ENCODE measurements at regions not wholly inside any gene's neighbourhood (a gene's known extent, or its start where the extent isn't known, plus 50 kb on each side); places are given as distances from the start of the nearest gene placed in this dataset.

- DNase-seq (ENCODE audit: low spot score): no peak
These were observed 151.2 kb downstream of the FGF9 start for GRCh38 chr13:21822029-21822428.

- DNase-seq (ENCODE audit: low spot score): no peak
These were observed 152.5 kb downstream of the FGF9 start for GRCh38 chr13:21823416-21823815.

GRCh38 chr13:21823949-21824348 lies 153.1 kb downstream of the FGF9 start:
- no peak for DNase-seq (ENCODE audit: low spot score)

GRCh38 chr13:21825186-21825585 lies 154.3 kb downstream of the FGF9 start:
- no peak for DNase-seq (ENCODE audit: low spot score)

GRCh38 chr13:21825801-21826200 lies 154.9 kb downstream of the FGF9 start:
- DNase-seq (ENCODE audit: low spot score): no peak

GRCh38 chr13:21826214-21827015 lies 155.5 kb downstream of the FGF9 start:
- no peak for DNase-seq (ENCODE audit: low spot score)

GRCh38 chr13:21831654-21832324 lies 160.9 kb downstream of the FGF9 start:
- DNase-seq (ENCODE audit: low spot score): no peak

- no peak for DNase-seq (ENCODE audit: low spot score)
These were observed 163.0 kb downstream of the FGF9 start for GRCh38 chr13:21833921-21834320.

GRCh38 chr13:21834521-21834920 lies 163.6 kb downstream of the FGF9 start:
- DNase-seq (ENCODE audit: low spot score): no peak

- no peak for DNase-seq (ENCODE audit: low spot score)
These were observed 166.4 kb downstream of the FGF9 start for GRCh38 chr13:21837288-21837687.

- DNase-seq (ENCODE audit: low spot score): no peak
These were observed 167.1 kb downstream of the FGF9 start for GRCh38 chr13:21837841-21838551.

- DNase-seq (ENCODE audit: low spot score): no peak
These were observed 175.7 kb downstream of the FGF9 start for GRCh38 chr13:21846605-21847004.

- peak; percentile 6 for DNase-seq (ENCODE audit: low spot score)
These were observed 178.4 kb downstream of the FGF9 start for GRCh38 chr13:21849323-21849722.

GRCh38 chr13:21850013-21851006 lies 179.4 kb downstream of the FGF9 start:
- no peak for DNase-seq (ENCODE audit: low spot score)

- no peak for DNase-seq (ENCODE audit: low spot score)
These were observed 181.2 kb downstream of the FGF9 start for GRCh38 chr13:21852043-21852442.

- no peak for DNase-seq (ENCODE audit: low spot score)
These were observed 182.9 kb downstream of the FGF9 start for GRCh38 chr13:21853779-21854178.

GRCh38 chr13:21868823-21869222 lies 197.9 kb downstream of the FGF9 start:
- no peak for DNase-seq (ENCODE audit: low spot score)

- no peak for DNase-seq (ENCODE audit: low spot score)
These were observed 200.5 kb downstream of the FGF9 start for GRCh38 chr13:21871382-21871781.

- DNase-seq (ENCODE audit: low spot score): no peak
These were observed 201.0 kb downstream of the FGF9 start for GRCh38 chr13:21871919-21872318.

- no peak for DNase-seq (ENCODE audit: low spot score)
These were observed 201.9 kb downstream of the FGF9 start for GRCh38 chr13:21872795-21873194.

- no peak for DNase-seq (ENCODE audit: low spot score)
These were observed 204.2 kb downstream of the FGF9 start for GRCh38 chr13:21875116-21875515.

Measured in activated CD4-positive, alpha-beta T cell treated with anti-CD3 and anti-CD28 coated beads, Interleukin-2, Interleukin-4, amounts not matched to agents 100 ng/mL and 50 ng/mL, durations not matched to agents 16 hours and 8 hours (primary cell).